ENCODE measurements at regions not wholly inside any gene's neighbourhood (a gene's known extent, or its start where the extent isn't known, plus 50 kb on each side); places are given as distances from the start of the nearest gene placed in this dataset.

DNA sequence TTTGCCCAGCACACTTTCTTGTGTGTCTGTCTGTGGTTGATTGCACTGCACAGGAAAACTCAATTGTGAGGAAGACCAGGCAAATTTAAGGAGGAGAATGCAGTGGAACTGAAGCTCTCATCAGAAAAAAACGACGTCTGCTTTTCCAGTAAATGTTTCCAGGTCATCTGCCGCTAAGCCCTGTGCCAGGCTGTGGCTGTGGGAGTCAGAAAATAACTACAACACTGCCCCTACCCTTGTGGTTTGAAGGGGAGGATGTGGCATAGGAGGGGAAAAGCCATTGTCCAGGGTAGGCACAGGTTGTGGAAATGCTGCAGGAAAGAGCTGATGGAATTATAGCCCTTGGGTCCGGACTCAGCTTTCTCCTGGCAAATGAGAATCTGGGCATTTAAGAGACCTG, 259.7 kb upstream of the TMEM132C start:
- TF ChIP-seq, protein P1, sequence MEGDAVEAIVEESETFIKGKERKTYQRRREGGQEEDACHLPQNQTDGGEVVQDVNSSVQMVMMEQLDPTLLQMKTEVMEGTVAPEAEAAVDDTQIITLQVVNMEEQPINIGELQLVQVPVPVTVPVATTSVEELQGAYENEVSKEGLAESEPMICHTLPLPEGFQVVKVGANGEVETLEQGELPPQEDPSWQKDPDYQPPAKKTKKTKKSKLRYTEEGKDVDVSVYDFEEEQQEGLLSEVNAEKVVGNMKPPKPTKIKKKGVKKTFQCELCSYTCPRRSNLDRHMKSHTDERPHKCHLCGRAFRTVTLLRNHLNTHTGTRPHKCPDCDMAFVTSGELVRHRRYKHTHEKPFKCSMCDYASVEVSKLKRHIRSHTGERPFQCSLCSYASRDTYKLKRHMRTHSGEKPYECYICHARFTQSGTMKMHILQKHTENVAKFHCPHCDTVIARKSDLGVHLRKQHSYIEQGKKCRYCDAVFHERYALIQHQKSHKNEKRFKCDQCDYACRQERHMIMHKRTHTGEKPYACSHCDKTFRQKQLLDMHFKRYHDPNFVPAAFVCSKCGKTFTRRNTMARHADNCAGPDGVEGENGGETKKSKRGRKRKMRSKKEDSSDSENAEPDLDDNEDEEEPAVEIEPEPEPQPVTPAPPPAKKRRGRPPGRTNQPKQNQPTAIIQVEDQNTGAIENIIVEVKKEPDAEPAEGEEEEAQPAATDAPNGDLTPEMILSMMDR (IDR thresholded peaks at IDR 0.05), result no peak
- H3K4me3 ChIP-seq, result no peak overlapping the region
- H3K27ac ChIP-seq, result no peak overlapping the region
- DNase-seq (ENCODE audit: low spot score), result no peak

DNA sequence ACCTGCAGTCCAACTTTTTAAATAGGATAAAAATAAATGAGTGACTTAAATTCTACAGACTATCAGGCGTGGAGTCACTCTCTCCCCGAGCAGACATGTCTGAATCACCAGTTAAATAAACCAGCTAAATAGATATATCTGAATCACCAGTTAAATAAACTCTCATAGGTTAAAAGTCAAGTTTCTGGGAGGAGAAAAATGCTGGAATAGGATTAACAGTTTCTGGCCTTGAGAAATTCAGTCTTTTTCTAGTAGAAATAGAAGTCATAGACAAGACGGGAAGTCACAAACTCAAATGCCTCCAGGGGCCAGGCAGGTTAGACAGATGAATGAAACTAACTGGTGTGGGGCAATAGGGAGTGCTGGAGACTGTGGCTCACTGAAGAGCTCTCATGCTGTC, 258.6 kb upstream of the TMEM132C start:
- TF ChIP-seq, protein P1 (IDR thresholded peaks at IDR 0.05), result no peak
- no peak overlapping the region for H3K4me3 ChIP-seq
- no peak overlapping the region for H3K27ac ChIP-seq
- DNase-seq (ENCODE audit: low spot score), result no peak

DNA sequence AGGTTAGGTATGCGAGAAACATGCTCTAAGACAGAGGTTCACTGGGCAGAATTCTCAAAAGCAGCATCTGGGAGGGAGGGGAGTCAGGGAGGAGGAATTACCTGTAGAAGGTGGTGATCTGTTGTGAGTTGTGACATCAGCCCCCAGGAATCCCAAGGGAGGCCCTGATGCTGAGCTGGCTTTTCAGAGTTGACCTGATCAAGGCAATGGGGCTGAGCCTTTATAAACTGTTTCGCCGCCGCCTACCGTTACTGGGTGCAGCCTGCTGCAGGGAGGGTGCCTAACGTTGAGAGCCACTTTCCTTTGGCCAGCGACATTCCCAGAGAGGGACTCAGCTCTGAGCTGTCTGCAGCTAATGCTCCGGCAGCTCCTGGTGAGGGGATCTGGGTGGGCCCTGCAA, 257.9 kb upstream of the TMEM132C start:
- Histone ChIP-seq H3K4me3 (no peak overlapping the region), H3K27ac (no peak overlapping the region)
- DNase-seq (ENCODE audit: low spot score), result no peak
- TF ChIP-seq, protein P1 (IDR thresholded peaks at IDR 0.05), result no peak

DNA sequence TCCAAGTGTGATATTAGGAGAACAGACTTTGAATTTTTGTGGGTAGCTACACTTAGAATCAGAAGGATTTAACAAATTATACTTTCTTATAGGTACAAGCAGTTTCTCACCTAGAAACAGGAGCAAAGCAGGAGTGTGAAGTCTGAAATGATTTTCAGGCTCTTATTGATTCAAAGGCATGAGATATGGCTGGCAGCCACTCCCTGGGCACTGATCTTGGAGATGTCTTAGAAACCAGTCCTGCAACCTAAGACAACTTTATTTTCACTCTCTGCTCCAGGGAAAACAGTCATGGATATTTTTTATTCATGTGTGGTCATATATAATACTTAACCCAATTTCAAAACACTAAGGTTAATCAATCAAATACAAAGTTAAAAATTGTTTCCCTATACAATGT, 254.9 kb upstream of the TMEM132C start:
- no peak for DNase-seq (ENCODE audit: low spot score)
- TF ChIP-seq, protein P1 (IDR thresholded peaks at IDR 0.05), result no peak
- H3K4me3 ChIP-seq, result no peak overlapping the region
- no peak overlapping the region for H3K27ac ChIP-seq

DNA sequence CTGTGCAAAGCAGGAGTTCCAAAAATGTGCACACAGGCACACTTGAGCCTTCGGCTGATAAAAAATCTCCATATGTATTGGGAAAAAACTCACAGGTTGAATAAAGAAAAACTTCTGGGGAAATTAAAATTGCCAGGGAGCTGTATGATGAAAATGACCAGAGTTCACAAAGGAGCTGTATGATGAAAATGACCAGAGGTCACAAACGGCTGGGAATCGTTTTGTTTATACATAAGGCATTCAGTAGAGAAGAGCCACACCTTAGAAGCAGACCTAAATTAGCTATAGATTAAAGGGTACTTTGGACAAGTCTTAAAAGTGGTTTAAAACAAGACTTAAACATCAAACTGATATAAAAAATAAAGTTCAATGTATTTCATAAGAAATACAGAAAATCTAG, 251.7 kb upstream of the TMEM132C start:
- no peak for DNase-seq (ENCODE audit: low spot score)
- H3K4me3 ChIP-seq, result no peak overlapping the region
- H3K27ac ChIP-seq, result no peak overlapping the region
- TF ChIP-seq, protein P1 (IDR thresholded peaks at IDR 0.05), result no peak

DNA sequence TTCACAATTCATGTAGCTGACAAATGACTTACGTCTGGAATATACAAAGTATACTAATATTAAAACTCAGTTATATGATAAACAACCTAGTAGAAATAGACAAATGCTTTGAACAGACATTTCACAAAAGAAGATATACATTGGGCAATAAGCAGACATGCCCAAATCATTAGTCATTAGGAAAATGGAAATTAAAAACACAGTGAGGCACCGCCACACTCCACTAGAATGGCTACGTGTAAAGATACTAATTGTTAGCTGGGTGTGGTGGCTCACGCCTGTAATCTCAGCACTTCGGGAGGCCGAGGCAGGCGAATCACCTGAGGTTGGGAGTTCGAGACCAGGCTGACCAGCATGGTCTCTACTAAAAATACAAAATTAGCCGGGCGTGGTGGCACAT, 248.9 kb upstream of the TMEM132C start:
- no peak for DNase-seq (ENCODE audit: low spot score)
- H3K4me3 ChIP-seq, result no peak overlapping the region
- TF ChIP-seq, protein P1 (IDR thresholded peaks at IDR 0.05), result no peak
- no peak overlapping the region for H3K27ac ChIP-seq

DNA sequence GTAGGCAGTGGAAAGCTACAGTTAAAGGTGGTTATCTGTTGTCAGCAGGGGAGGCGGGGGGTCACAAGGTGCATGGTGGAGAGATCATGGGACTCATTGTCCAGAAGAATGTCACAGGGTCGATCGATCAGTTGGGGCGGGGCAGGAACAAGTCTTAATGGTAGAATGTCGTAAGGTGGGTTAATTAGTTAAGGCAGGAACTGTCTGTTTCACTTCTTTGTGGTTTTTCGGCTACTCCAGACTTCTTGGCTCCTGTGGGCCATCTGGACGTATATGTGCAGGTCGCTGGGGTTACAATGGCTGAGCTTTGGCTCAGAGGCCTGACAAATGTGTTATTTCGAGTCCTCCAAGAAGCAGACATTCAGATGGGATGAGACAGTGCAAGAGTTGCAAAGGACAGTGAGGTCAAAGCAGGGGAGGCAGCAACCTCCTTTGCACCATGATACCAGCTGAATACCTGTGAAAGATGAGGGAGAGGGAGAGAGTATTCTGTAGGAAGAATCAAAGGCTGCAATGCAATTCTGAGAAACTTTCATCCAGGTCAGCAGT, 246.9 kb upstream of the TMEM132C start:
- TF ChIP-seq, protein P1 (IDR thresholded peaks at IDR 0.05), result no peak
- DNase-seq (ENCODE audit: low spot score), result no peak
- H3K4me3 ChIP-seq, result no peak overlapping the region
- H3K27ac ChIP-seq, result no peak overlapping the region

Measured in coronary artery (tissue), 2 donors.